Astrocyte (in vitro differentiated cells and primary cell): ENCODE measurements at regions not wholly inside any gene's neighbourhood (a gene's known extent, or its start where the extent isn't known, plus 50 kb on each side); places are given as distances from the start of the nearest gene placed in this dataset.

Experiments used
- DNase-seq: peaks from one replicate; pipeline ENCODE4 v3.0.0-alpha.2; 2010; ENCODE audit warnings: low read depth
- FAIRE-seq: peaks from 2 replicates; lab custom pipeline; 2011; peaks lifted over from hg19 to GRCh38; lab: Jason Lieb, UNC
- H2AFZ ChIP-seq: 2 replicates; pipeline ENCODE4 v1.6.0; 2012; ENCODE audit warnings: low read depth, low read length, inconsistent platforms
- H3K27ac ChIP-seq: 2 replicates; pipeline ENCODE4 v1.5.1; 2011; ENCODE audit warnings: low read depth, low read length, inconsistent platforms
- H3K27me3 ChIP-seq: 2 replicates; pipeline ENCODE4 v1.6.0; 2011; ENCODE audit warnings: low read length, inconsistent platforms; ENCODE audit not compliant: insufficient read depth
- H3K36me3 ChIP-seq: 2 replicates; pipeline ENCODE4 v1.5.1; 2011; ENCODE audit warnings: low read length, inconsistent platforms; ENCODE audit not compliant: insufficient read depth
- H3K4me1 ChIP-seq: 2 replicates; pipeline ENCODE4 v1.5.1; 2011; ENCODE audit warnings: low read length, inconsistent platforms; ENCODE audit not compliant: insufficient read depth
- H3K4me2 ChIP-seq: 2 replicates; pipeline ENCODE4 v1.6.0; 2012; ENCODE audit warnings: low read length, inconsistent platforms
- H3K4me3 ChIP-seq: 2 replicates; pipeline ENCODE4 v1.5.1; 2011; ENCODE audit warnings: low read depth, mild to moderate bottlenecking, low read length, inconsistent platforms; ENCODE audit not compliant: insufficient read depth
- H3K79me2 ChIP-seq: 2 replicates; pipeline ENCODE4 v1.6.0; 2012; ENCODE audit warnings: mild to moderate bottlenecking, low read length, inconsistent platforms; ENCODE audit not compliant: insufficient read depth
- H3K9ac ChIP-seq: 2 replicates; pipeline ENCODE4 v1.6.0; 2012; ENCODE audit warnings: mild to moderate bottlenecking, low read length, inconsistent platforms
- H3K9me3 ChIP-seq: 2 replicates; pipeline ENCODE4 v1.5.1; 2012; ENCODE audit warnings: low read depth, mild to moderate bottlenecking, low read length, inconsistent platforms; ENCODE audit not compliant: insufficient read depth
- H4K20me1 ChIP-seq: 2 replicates; pipeline ENCODE4 v1.6.0; 2012; ENCODE audit warnings: low read length, inconsistent platforms; ENCODE audit not compliant: insufficient read depth
- H3K27ac Mint-ChIP-seq: one replicate; pipeline ENCODE4 v1.8.0; 2021; ENCODE audit warnings: mild to moderate bottlenecking, mixed read lengths; ENCODE audit not compliant: unreplicated experiment
- H3K27me3 Mint-ChIP-seq: one replicate; pipeline ENCODE4 v1.8.0; 2021; ENCODE audit warnings: low read depth, mixed read lengths; ENCODE audit not compliant: unreplicated experiment
- H3K36me3 Mint-ChIP-seq: one replicate; pipeline ENCODE4 v1.8.0; 2021; ENCODE audit warnings: low read depth, mixed read lengths; ENCODE audit not compliant: unreplicated experiment
- H3K4me1 Mint-ChIP-seq: one replicate; pipeline ENCODE4 v1.8.0; 2021; ENCODE audit warnings: low read depth, mixed read lengths; ENCODE audit not compliant: unreplicated experiment
- H3K4me3 Mint-ChIP-seq: one replicate; pipeline ENCODE4 v1.8.0; 2021; ENCODE audit warnings: mild to moderate bottlenecking, moderate library complexity, mixed read lengths; ENCODE audit not compliant: unreplicated experiment
- H3K9me3 Mint-ChIP-seq: one replicate; pipeline ENCODE4 v1.8.0; 2021; ENCODE audit warnings: mild to moderate bottlenecking, mixed read lengths; ENCODE audit not compliant: unreplicated experiment
- CTCF ChIP-seq: IDR thresholded peaks from 2 replicates; pipeline ENCODE4 v1.5.1; 2011; ENCODE audit warnings: low read depth, mild to moderate bottlenecking, inconsistent platforms, low read length, moderate library complexity; ENCODE audit not compliant: insufficient read depth
- EZH2 ChIP-seq: IDR thresholded peaks from 2 replicates; pipeline ENCODE4 v1.6.1; 2012; ENCODE audit warnings: mild to moderate bottlenecking, low read length, inconsistent platforms; ENCODE audit not compliant: insufficient read depth

- H3K4me3 Mint-ChIP-seq: no peak overlapping the region
- Histone ChIP-seq H4K20me1 (no peaks in the 10 kb centered on the region), H3K27ac (no peak overlapping the region), H3K4me1 (no peaks in the 10 kb centered on the region), H3K9me3 (no peaks in the 10 kb centered on the region), H3K4me2 (no peak overlapping the region), H3K79me2 (no peaks in the 10 kb centered on the region), H3K4me3 (no peak overlapping the region), H2AFZ (no peak overlapping the region), H3K27me3 (no peaks in the 10 kb centered on the region), H3K9ac (no peak overlapping the region), H3K36me3 (no peaks in the 10 kb centered on the region)
- FAIRE-seq (no peak), DNase-seq (peak; percentile 10)
- H3K9me3 Mint-ChIP-seq: no peaks in the 10 kb centered on the region
- H3K27ac Mint-ChIP-seq: no peak overlapping the region
- TF ChIP-seq EZH2: no peak
- TF ChIP-seq CTCF: no peak
- H3K4me1 Mint-ChIP-seq: peaks cover 2% of the 10 kb centered on the region
- no peaks in the 10 kb centered on the region for H3K36me3 Mint-ChIP-seq
- no peaks in the 10 kb centered on the region for H3K27me3 Mint-ChIP-seq
Measured at GRCh38 chr7:83849131-83849530, 200.2 kb upstream of the SEMA3E start.

- TF ChIP-seq EZH2 (no peak), CTCF (no peak)
- H3K4me1 ChIP-seq: no peaks in the 10 kb centered on the region
- no peak overlapping the region for H3K27ac Mint-ChIP-seq
- H4K20me1 ChIP-seq: no peaks in the 10 kb centered on the region
- no peak overlapping the region for H3K4me2 ChIP-seq
- H3K4me1 Mint-ChIP-seq: no peaks in the 10 kb centered on the region
- H3K79me2 ChIP-seq: no peaks in the 10 kb centered on the region
- H3K27me3 ChIP-seq: no peaks in the 10 kb centered on the region
- no peak overlapping the region for H3K4me3 Mint-ChIP-seq
- FAIRE-seq: no peak
- no peaks in the 10 kb centered on the region for H3K36me3 Mint-ChIP-seq
- no peak for DNase-seq
- no peak overlapping the region for H3K4me3 ChIP-seq
- H3K9me3 Mint-ChIP-seq: no peaks in the 10 kb centered on the region
- no peak overlapping the region for H2AFZ ChIP-seq
- no peaks in the 10 kb centered on the region for H3K27me3 Mint-ChIP-seq
- H3K27ac ChIP-seq: no peak overlapping the region
- H3K9ac ChIP-seq: no peak overlapping the region
- H3K9me3 ChIP-seq: no peaks in the 10 kb centered on the region
- H3K36me3 ChIP-seq: no peaks in the 10 kb centered on the region
Measured at GRCh38 chr7:83842894-83843293, 194.0 kb upstream of the SEMA3E start.

GRCh38 chr7:83837683-83838082 is 188.7 kb upstream of the SEMA3E start:
- no peak overlapping the region for H3K4me3 Mint-ChIP-seq
- no peak overlapping the region for H3K27ac Mint-ChIP-seq
- H3K9me3 ChIP-seq: no peaks in the 10 kb centered on the region
- H3K27me3 Mint-ChIP-seq: no peaks in the 10 kb centered on the region
- H3K4me2 ChIP-seq: no peak overlapping the region
- no peaks in the 10 kb centered on the region for H3K4me1 Mint-ChIP-seq
- no peak overlapping the region for H2AFZ ChIP-seq
- no peaks in the 10 kb centered on the region for H3K27me3 ChIP-seq
- TF ChIP-seq EZH2 (no peak), CTCF (no peak)
- no peaks in the 10 kb centered on the region for H3K4me1 ChIP-seq
- no peaks in the 10 kb centered on the region for H4K20me1 ChIP-seq
- H3K36me3 ChIP-seq: no peaks in the 10 kb centered on the region
- no peak overlapping the region for H3K4me3 ChIP-seq
- no peaks in the 10 kb centered on the region for H3K79me2 ChIP-seq
- no peaks in the 10 kb centered on the region for H3K36me3 Mint-ChIP-seq
- no peak overlapping the region for H3K9ac ChIP-seq
- no peak for FAIRE-seq
- no peak for DNase-seq
- no peaks in the 10 kb centered on the region for H3K9me3 Mint-ChIP-seq
- H3K27ac ChIP-seq: no peak overlapping the region
